ENCODE measurements at regions not wholly inside any gene's neighbourhood (a gene's known extent, or its start where the extent isn't known, plus 50 kb on each side); places are given as distances from the start of the nearest gene placed in this dataset.

DNA sequence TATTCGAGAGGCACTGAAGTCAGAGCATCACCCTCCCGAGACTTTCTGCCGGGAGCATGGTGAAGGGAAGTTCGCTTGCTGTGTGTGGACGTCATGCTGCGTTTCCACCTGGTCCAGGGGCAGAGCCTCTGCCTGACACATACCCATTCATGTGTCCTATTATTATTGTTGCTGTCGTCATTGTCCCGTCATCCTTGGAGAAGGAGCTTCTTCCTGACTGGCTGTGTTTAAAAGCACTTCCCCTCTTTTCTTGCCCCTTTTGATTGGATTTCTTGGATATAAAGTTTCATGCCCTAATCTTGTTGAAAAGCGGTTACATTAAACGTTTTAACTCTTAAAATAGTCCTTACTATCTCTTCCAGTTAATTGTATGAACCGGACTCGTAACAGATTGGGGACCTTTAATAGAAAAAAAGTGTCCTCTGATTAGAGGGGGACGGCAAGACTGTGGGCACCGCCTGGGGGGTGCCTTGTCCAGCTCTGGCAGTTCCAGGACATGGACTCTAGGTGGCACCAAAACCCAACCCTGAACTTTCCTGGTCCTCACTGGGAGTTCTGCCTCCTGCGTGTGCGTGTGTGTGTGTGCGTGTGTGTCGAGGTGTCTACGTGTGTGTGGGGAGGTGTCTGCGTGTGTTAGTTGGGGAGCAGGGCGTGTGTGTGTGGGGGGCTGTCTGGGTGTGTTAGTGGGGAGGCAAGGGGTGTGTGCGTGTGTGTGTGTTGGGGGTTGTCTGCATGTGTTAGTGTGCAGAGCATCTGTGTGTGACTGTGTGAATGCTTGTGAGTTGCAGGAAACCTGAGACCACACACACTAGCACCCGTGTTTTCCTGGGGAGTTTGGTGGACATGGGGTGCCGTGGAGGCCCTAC is 133.3 kb upstream of the CIBAR2 start (continued):
- TF ChIP-seq, protein P1, sequence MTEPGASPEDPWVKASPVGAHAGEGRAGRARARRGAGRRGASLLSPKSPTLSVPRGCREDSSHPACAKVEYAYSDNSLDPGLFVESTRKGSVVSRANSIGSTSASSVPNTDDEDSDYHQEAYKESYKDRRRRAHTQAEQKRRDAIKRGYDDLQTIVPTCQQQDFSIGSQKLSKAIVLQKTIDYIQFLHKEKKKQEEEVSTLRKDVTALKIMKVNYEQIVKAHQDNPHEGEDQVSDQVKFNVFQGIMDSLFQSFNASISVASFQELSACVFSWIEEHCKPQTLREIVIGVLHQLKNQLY (CRISPR knock-in tag; IDR thresholded peaks at IDR 0.05): no peak
- TF ChIP-seq, protein P2, sequence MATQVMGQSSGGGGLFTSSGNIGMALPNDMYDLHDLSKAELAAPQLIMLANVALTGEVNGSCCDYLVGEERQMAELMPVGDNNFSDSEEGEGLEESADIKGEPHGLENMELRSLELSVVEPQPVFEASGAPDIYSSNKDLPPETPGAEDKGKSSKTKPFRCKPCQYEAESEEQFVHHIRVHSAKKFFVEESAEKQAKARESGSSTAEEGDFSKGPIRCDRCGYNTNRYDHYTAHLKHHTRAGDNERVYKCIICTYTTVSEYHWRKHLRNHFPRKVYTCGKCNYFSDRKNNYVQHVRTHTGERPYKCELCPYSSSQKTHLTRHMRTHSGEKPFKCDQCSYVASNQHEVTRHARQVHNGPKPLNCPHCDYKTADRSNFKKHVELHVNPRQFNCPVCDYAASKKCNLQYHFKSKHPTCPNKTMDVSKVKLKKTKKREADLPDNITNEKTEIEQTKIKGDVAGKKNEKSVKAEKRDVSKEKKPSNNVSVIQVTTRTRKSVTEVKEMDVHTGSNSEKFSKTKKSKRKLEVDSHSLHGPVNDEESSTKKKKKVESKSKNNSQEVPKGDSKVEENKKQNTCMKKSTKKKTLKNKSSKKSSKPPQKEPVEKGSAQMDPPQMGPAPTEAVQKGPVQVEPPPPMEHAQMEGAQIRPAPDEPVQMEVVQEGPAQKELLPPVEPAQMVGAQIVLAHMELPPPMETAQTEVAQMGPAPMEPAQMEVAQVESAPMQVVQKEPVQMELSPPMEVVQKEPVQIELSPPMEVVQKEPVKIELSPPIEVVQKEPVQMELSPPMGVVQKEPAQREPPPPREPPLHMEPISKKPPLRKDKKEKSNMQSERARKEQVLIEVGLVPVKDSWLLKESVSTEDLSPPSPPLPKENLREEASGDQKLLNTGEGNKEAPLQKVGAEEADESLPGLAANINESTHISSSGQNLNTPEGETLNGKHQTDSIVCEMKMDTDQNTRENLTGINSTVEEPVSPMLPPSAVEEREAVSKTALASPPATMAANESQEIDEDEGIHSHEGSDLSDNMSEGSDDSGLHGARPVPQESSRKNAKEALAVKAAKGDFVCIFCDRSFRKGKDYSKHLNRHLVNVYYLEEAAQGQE (IDR thresholded peaks at IDR 0.05; ENCODE audit: borderline replicate concordance in 1 of 2, low read depth in 1 of 2, low read length in 2 of 2): no peak
- TF ChIP-seq TBL1XR1 (IDR thresholded peaks at IDR 0.05; ENCODE audit: borderline replicate concordance, low read length, partially characterized antibody) (no peak), GATAD2A (CRISPR knock-in tag; IDR thresholded peaks at IDR 0.05) (0 out of 2 replicates have a peak, but pooled peaks have one; percentile 33), TARDBP (CRISPR knock-in tag; IDR thresholded peaks at IDR 0.05) (no peak), TBX3 (IDR thresholded peaks at IDR 0.05; ENCODE audit: borderline replicate concordance) (peak; percentile 13; the same call in 1 of the 2 replicates), KDM5B (CRISPR knock-in tag; IDR thresholded peaks at IDR 0.05; ENCODE audit: borderline replicate concordance) (no peak), FOXP1 (IDR thresholded peaks at IDR 0.05) (no peak), FOXP1 (CRISPR knock-in tag; IDR thresholded peaks at IDR 0.05) (no peak), ZNF138 (CRISPR knock-in tag; IDR thresholded peaks at IDR 0.05; ENCODE audit: low read depth) (no peak), ISL2 (CRISPR knock-in tag; IDR thresholded peaks at IDR 0.05) (no peak), TSC22D2 (CRISPR knock-in tag; IDR thresholded peaks at IDR 0.05; ENCODE audit: borderline replicate concordance) (no peak), ZNF569 (CRISPR knock-in tag; IDR thresholded peaks at IDR 0.05; ENCODE audit: borderline replicate concordance) (no peak)
- TF ChIP-seq, protein P3, sequence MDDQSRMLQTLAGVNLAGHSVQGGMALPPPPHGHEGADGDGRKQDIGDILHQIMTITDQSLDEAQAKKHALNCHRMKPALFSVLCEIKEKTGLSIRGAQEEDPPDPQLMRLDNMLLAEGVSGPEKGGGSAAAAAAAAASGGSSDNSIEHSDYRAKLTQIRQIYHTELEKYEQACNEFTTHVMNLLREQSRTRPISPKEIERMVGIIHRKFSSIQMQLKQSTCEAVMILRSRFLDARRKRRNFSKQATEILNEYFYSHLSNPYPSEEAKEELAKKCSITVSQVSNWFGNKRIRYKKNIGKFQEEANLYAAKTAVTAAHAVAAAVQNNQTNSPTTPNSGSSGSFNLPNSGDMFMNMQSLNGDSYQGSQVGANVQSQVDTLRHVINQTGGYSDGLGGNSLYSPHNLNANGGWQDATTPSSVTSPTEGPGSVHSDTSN (CRISPR knock-in tag; IDR thresholded peaks at IDR 0.05; ENCODE audit: borderline replicate concordance): no peak
- TF ChIP-seq, protein P4, sequence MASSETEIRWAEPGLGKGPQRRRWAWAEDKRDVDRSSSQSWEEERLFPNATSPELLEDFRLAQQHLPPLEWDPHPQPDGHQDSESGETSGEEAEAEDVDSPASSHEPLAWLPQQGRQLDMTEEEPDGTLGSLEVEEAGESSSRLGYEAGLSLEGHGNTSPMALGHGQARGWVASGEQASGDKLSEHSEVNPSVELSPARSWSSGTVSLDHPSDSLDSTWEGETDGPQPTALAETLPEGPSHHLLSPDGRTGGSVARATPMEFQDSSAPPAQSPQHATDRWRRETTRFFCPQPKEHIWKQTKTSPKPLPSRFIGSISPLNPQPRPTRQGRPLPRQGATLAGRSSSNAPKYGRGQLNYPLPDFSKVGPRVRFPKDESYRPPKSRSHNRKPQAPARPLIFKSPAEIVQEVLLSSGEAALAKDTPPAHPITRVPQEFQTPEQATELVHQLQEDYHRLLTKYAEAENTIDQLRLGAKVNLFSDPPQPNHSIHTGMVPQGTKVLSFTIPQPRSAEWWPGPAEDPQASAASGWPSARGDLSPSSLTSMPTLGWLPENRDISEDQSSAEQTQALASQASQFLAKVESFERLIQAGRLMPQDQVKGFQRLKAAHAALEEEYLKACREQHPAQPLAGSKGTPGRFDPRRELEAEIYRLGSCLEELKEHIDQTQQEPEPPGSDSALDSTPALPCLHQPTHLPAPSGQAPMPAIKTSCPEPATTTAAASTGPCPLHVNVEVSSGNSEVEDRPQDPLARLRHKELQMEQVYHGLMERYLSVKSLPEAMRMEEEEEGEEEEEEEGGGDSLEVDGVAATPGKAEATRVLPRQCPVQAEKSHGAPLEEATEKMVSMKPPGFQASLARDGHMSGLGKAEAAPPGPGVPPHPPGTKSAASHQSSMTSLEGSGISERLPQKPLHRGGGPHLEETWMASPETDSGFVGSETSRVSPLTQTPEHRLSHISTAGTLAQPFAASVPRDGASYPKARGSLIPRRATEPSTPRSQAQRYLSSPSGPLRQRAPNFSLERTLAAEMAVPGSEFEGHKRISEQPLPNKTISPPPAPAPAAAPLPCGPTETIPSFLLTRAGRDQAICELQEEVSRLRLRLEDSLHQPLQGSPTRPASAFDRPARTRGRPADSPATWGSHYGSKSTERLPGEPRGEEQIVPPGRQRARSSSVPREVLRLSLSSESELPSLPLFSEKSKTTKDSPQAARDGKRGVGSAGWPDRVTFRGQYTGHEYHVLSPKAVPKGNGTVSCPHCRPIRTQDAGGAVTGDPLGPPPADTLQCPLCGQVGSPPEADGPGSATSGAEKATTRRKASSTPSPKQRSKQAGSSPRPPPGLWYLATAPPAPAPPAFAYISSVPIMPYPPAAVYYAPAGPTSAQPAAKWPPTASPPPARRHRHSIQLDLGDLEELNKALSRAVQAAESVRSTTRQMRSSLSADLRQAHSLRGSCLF (CRISPR knock-in tag; IDR thresholded peaks at IDR 0.05; ENCODE audit: borderline replicate concordance): no peak
